Upper lobe of left lung (tissue), 6 donors: ENCODE measurements at regions not wholly inside any gene's neighbourhood (a gene's known extent, or its start where the extent isn't known, plus 50 kb on each side); places are given as distances from the start of the nearest gene placed in this dataset.

Experiments
- ATAC-seq, 2 donors: fragments of 200-7000 bp; cut with Tn5 transposase; one replicate each; pipeline ENCODE4 v1.9.1; 2022; ENCODE audit warnings: mild to moderate bottlenecking in 2 of 2, moderate library complexity in 2 of 2; ENCODE audit not compliant: low FRiP score in 2 of 2
- DNase-seq, 2 donors: peaks; one replicate each; pipeline ENCODE4 v3.0.0-alpha.2; 2019 to 2020
- H3K27ac ChIP-seq, 4 donors: fragments of 200-600 bp; sonication (generic); one replicate each; pipeline ENCODE4 v1.5.1; 2016 to 2019
- H3K27me3 ChIP-seq, 4 donors: fragments of 200-600 bp; sonication (generic); one replicate each; pipeline ENCODE4 v1.5.1; 2017 to 2019
- H3K36me3 ChIP-seq, 4 donors: fragments of 200-600 bp; sonication (generic); one replicate each; pipeline ENCODE4 v1.5.1; 2016 to 2019
- H3K4me1 ChIP-seq, 4 donors: fragments of 200-600 bp; sonication (generic); one replicate each; pipeline ENCODE4 v1.5.1; 2018 to 2019
- H3K4me3 ChIP-seq, 4 donors: fragments of 200-600 bp; sonication (generic); one replicate each; pipeline ENCODE4 v1.5.1; 2017 to 2019; ENCODE audit warnings: mild to moderate bottlenecking in 2 of 4, moderate library complexity in 1 of 4
- H3K9me3 ChIP-seq, 4 donors: fragments of 200-600 bp; sonication (generic); one replicate each; pipeline ENCODE4 v1.5.1; 2018 to 2019
- EP300 ChIP-seq, 4 donors: sonication (generic); formaldehyde crosslinking; IDR thresholded peaks; one replicate each; pipeline ENCODE4 v1.5.1; 2017; ENCODE audit warnings: antibody characterized with exemption in 4 of 4, control low read depth in 2 of 4
- POLR2A ChIP-seq, 4 donors: fragments of 450-650 bp; IDR thresholded peaks; one replicate each; pipeline ENCODE4 v1.5.1; 2016 to 2017; ENCODE audit warnings: antibody characterized with exemption in 4 of 4, mild to moderate bottlenecking in 2 of 4
- POLR2AphosphoS5 ChIP-seq, 2 donors: sonication (generic); formaldehyde crosslinking; IDR thresholded peaks; one replicate each; pipeline ENCODE4 v1.5.1; 2017; ENCODE audit warnings: antibody characterized with exemption in 2 of 2
- WGBS, 2 donors: methylation state at CpG; one replicate each; pipeline ENCODE4 v1.1.5; 2017 to 2018; 5-methylcytosine and 5-hydroxymethylcytosine counted together
- TF ChIP-seq, protein P1 (sequence below), 6 experiments: fragments of 450-650 bp in 4 of 6; fragments of 200-600 bp in 2 of 6; sonication (generic) in 2 of 6; IDR thresholded peaks; one replicate each; pipeline ENCODE4 v1.5.1; 2016 to 2019; ENCODE audit warnings: antibody characterized with exemption in 6 of 6
- donor health status: DM: no; HTN: no; CAD: no; lungs with moderate emphysema.
- donor health status: DM: no; HTN: yes; CAD: no; lungs with severe emphysema.

GRCh38 chr13:34104853-34105252 is 286.9 kb downstream of the RFC3 start:
- H3K27me3 ChIP-seq, result no peaks in the 10 kb centered on the region
- no peak overlapping the region for H3K4me3 ChIP-seq
- 85 to 87% methylated on average over 4 of the region's 4 CpGs for WGBS, 2 donors
- peaks cover 0 to 7% (median 5%) of the 10 kb centered on the region in 4 donors for H3K9me3 ChIP-seq
- DNase-seq (no peak), ATAC-seq (no peak)
- no peak overlapping the region for H3K27ac ChIP-seq
- H3K36me3 ChIP-seq, result no peaks in the 10 kb centered on the region
- no peak for TF ChIP-seq POLR2A (IDR thresholded peaks at IDR 0.05)
- no peak for TF ChIP-seq EP300 (IDR thresholded peaks at IDR 0.05)
- TF ChIP-seq POLR2AphosphoS5 (IDR thresholded peaks at IDR 0.05), result no peak
- TF ChIP-seq, protein P1, sequence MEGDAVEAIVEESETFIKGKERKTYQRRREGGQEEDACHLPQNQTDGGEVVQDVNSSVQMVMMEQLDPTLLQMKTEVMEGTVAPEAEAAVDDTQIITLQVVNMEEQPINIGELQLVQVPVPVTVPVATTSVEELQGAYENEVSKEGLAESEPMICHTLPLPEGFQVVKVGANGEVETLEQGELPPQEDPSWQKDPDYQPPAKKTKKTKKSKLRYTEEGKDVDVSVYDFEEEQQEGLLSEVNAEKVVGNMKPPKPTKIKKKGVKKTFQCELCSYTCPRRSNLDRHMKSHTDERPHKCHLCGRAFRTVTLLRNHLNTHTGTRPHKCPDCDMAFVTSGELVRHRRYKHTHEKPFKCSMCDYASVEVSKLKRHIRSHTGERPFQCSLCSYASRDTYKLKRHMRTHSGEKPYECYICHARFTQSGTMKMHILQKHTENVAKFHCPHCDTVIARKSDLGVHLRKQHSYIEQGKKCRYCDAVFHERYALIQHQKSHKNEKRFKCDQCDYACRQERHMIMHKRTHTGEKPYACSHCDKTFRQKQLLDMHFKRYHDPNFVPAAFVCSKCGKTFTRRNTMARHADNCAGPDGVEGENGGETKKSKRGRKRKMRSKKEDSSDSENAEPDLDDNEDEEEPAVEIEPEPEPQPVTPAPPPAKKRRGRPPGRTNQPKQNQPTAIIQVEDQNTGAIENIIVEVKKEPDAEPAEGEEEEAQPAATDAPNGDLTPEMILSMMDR (IDR thresholded peaks at IDR 0.05), result no peak
- H3K4me1 ChIP-seq, result no peaks in the 10 kb centered on the region

DNA sequence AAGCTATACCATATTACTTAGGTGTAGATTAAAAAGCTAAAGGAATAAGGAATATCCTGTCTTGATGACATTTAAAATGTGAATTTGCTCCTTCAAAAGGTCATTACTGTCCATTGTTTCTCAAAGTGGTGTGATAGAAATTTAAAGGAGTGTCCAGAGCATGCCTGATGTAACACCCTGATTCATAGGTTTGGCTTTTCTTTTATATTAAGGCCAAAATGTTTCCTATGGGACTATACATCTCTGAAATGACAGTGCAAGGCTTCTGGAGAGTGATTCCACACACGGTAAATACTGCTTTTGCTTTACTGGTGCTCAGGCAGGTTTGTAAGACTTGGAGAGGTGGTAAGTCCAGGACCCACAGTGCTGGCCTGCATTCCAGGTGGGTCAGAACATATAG is 289.9 kb downstream of the RFC3 start:
- ATAC-seq (no peak), DNase-seq (no peak)
- peaks cover 0 to 7% (median 5%) of the 10 kb centered on the region in 4 donors for H3K9me3 ChIP-seq
- no peaks in the 10 kb centered on the region for H3K4me1 ChIP-seq
- WGBS, 2 donors, result 90 to 92% methylated on average over 1 of the region's 1 CpG
- no peaks in the 10 kb centered on the region for H3K27me3 ChIP-seq
- H3K36me3 ChIP-seq, result no peaks in the 10 kb centered on the region
- no peak overlapping the region for H3K27ac ChIP-seq
- no peak overlapping the region for H3K4me3 ChIP-seq
- TF ChIP-seq POLR2A (IDR thresholded peaks at IDR 0.05) (no peak), EP300 (IDR thresholded peaks at IDR 0.05) (no peak), POLR2AphosphoS5 (IDR thresholded peaks at IDR 0.05) (no peak)

DNA sequence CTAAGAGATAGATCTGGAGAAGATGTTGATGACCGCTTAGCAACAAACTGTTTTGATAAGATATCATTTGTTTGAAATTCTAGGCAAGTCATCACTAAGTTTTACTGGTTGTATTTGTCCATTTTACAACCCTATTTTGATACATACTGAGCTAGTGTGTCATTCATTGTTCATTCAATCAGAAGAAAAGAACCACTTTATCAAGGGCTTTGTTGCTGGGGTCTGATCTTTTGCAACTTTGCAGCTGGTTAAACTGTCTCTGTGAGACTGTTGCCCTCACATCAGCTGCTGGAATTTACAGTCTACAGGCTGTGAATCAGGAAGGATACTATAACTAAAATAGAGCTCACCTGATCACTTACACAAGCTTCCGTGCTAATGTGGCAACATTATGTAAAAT is 290.5 kb downstream of the RFC3 start:
- ATAC-seq, result no peak
- 96% methylated on average over 2 of the region's 2 CpGs for WGBS, 2 donors
- no peak for DNase-seq
- Histone ChIP-seq H3K4me1 (no peaks in the 10 kb centered on the region), H3K27ac (no peak overlapping the region), H3K27me3 (no peaks in the 10 kb centered on the region), H3K9me3 (peaks cover 0 to 7% (median 5%) of the 10 kb centered on the region in 4 donors), H3K36me3 (no peaks in the 10 kb centered on the region), H3K4me3 (no peak overlapping the region)
- TF ChIP-seq POLR2A (IDR thresholded peaks at IDR 0.05) (no peak), POLR2AphosphoS5 (IDR thresholded peaks at IDR 0.05) (no peak), EP300 (IDR thresholded peaks at IDR 0.05) (no peak)
- TF ChIP-seq, protein P1 (IDR thresholded peaks at IDR 0.05), result no peak

DNA sequence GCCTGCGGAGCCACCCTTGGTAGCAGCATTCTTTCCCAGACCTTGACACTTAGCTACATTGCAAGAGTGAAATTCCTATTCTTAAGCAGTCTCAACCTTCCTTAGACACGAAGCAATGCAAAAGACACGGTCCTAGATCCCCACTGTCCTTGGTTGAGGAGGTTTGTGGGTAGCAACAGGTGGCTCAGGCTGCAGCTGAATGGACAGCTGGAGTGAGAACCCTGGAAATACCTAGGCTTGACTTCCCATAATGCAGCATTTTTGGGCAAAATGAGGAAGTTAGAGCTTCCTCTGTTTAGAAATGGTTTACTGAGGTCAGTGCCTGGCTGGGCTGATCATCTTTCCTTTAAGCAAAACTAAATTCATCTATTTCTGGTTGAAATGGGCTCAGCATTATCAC is 296.6 kb downstream of the RFC3 start:
- H3K27ac ChIP-seq, result no peak overlapping the region
- DNase-seq (no peak), ATAC-seq (no peak)
- H3K4me3 ChIP-seq, result no peak overlapping the region
- H3K9me3 ChIP-seq, result peaks cover 0 to under 1% (median 0%) of the 10 kb centered on the region in 4 donors
- H3K4me1 ChIP-seq, result no peaks in the 10 kb centered on the region
- TF ChIP-seq, protein P1 (IDR thresholded peaks at IDR 0.05), result no peak
- TF ChIP-seq POLR2AphosphoS5 (IDR thresholded peaks at IDR 0.05) (no peak), EP300 (IDR thresholded peaks at IDR 0.05) (no peak), POLR2A (IDR thresholded peaks at IDR 0.05) (no peak)
- H3K36me3 ChIP-seq, result no peaks in the 10 kb centered on the region
- no peaks in the 10 kb centered on the region for H3K27me3 ChIP-seq
- WGBS, 2 donors, result 61 to 79% methylated on average over 3 of the region's 3 CpGs

DNA sequence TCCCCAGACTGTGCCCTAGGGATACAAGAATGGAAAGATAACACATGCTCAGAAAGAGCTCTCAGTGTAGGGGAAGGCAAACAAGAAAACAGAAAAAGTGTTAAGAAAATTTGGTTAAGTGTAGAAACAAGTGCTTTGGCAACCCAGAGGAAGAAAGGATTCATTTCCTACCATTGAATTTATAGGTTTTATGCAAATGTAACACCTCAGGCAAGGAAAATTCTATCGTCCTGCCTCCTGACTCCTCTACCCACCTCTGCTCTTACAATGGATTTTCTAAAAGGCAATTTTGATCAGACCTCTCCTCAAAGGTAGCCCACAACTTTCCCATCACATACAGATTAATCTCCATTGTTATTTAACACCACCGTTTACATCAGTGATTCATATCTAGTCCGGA is 298.7 kb downstream of the RFC3 start:
- no peaks in the 10 kb centered on the region for H3K9me3 ChIP-seq
- no peak overlapping the region for H3K4me3 ChIP-seq
- DNase-seq, result no peak
- H3K27ac ChIP-seq, result no peak overlapping the region
- no peak for ATAC-seq
- H3K36me3 ChIP-seq, result no peaks in the 10 kb centered on the region
- TF ChIP-seq, protein P1 (IDR thresholded peaks at IDR 0.05), result no peak
- no peak for TF ChIP-seq EP300 (IDR thresholded peaks at IDR 0.05)
- TF ChIP-seq POLR2A (IDR thresholded peaks at IDR 0.05), result no peak
- no peak for TF ChIP-seq POLR2AphosphoS5 (IDR thresholded peaks at IDR 0.05)
- H3K27me3 ChIP-seq, result no peaks in the 10 kb centered on the region
- H3K4me1 ChIP-seq, result no peaks in the 10 kb centered on the region
- 69 to 76% methylated on average over 3 of the region's 3 CpGs for WGBS, 2 donors
